Neural progenitor cell (in vitro differentiated cells): ENCODE measurements at regions not wholly inside any gene's neighbourhood (a gene's known extent, or its start where the extent isn't known, plus 50 kb on each side); places are given as distances from the start of the nearest gene placed in this dataset.
"Not testable (repeated sequence)": the region's sequence is repeated elsewhere in the genome, so short reads cannot be mapped to it uniquely, and the experiment has no call there.

Experiments used
- DNase-seq: peaks from one replicate; pipeline ENCODE4 v3.0.0-alpha.2; 2016; ENCODE audit warnings: low spot score
- H2AFZ ChIP-seq: fragments of 200-600 bp; sonication (generic); replicated peaks from 2 replicates; pipeline ENCODE4 v1.6.1; 2016; ENCODE audit warnings: antibody characterized with exemption
- H3F3A ChIP-seq: fragments of 200-600 bp; sonication (generic); 2 replicates; pipeline ENCODE4 v1.6.1; 2016; ENCODE audit warnings: antibody characterized with exemption, low read depth
- H3K27ac ChIP-seq: fragments of 200-600 bp; sonication (generic); 2 replicates; pipeline ENCODE4 v1.5.1; 2016; ENCODE audit warnings: mild to moderate bottlenecking
- H3K27me3 ChIP-seq: fragments of 200-600 bp; sonication (generic); 2 replicates; pipeline ENCODE4 v1.6.1; 2016; ENCODE audit warnings: mild to moderate bottlenecking, moderate library complexity
- H3K36me3 ChIP-seq: fragments of 200-600 bp; sonication (generic); 2 replicates; pipeline ENCODE4 v1.5.1; 2016
- H3K4me1 ChIP-seq: fragments of 200-600 bp; sonication (generic); 2 replicates; pipeline ENCODE4 v1.6.1; 2016; ENCODE audit warnings: mixed run types
- H3K4me2 ChIP-seq: fragments of 200-600 bp; sonication (generic); 2 replicates; pipeline ENCODE4 v1.6.1; 2016
- H3K4me3 ChIP-seq: fragments of 200-600 bp; sonication (generic); 2 replicates; pipeline ENCODE4 v1.5.1; 2016
- H3K79me2 ChIP-seq: fragments of 200-600 bp; sonication (generic); 2 replicates; pipeline ENCODE4 v1.6.1; 2016; ENCODE audit warnings: low read depth
- H3K9ac ChIP-seq: fragments of 200-600 bp; sonication (generic); 2 replicates; pipeline ENCODE4 v1.6.1; 2016
- H3K9me3 ChIP-seq: fragments of 200-600 bp; sonication (generic); 2 replicates; pipeline ENCODE4 v1.5.1; 2016; ENCODE audit warnings: low read depth
- H4K20me1 ChIP-seq: fragments of 200-600 bp; sonication (generic); 2 replicates; pipeline ENCODE4 v1.6.1; 2016; ENCODE audit warnings: low read depth
- H3K27ac Mint-ChIP-seq: 3 replicates; pipeline ENCODE4 v1.8.0; 2021; ENCODE audit warnings: mixed read lengths
- H3K27me3 Mint-ChIP-seq: 2 replicates; pipeline ENCODE4 v1.8.0; 2022; ENCODE audit warnings: low read depth, mild to moderate bottlenecking, inconsistent platforms, moderate library complexity, mixed read lengths; ENCODE audit not compliant: insufficient read depth
- H3K36me3 Mint-ChIP-seq: 3 replicates; pipeline ENCODE4 v1.8.0; 2021; ENCODE audit warnings: mixed read lengths
- H3K4me1 Mint-ChIP-seq: 3 replicates; pipeline ENCODE4 v1.8.0; 2021; ENCODE audit warnings: mixed read lengths
- H3K4me3 Mint-ChIP-seq: 3 replicates; pipeline ENCODE4 v1.8.0; 2021; ENCODE audit warnings: mild to moderate bottlenecking, moderate library complexity, mixed read lengths
- H3K9me3 Mint-ChIP-seq: 3 replicates; pipeline ENCODE4 v1.8.0; 2020; ENCODE audit warnings: mixed read lengths
- CTCF ChIP-seq: fragments of 200-600 bp; sonication (generic); IDR thresholded peaks from 2 replicates; pipeline ENCODE4 v1.5.1; 2017; ENCODE audit warnings: antibody characterized with exemption, mild to moderate bottlenecking

DNA sequence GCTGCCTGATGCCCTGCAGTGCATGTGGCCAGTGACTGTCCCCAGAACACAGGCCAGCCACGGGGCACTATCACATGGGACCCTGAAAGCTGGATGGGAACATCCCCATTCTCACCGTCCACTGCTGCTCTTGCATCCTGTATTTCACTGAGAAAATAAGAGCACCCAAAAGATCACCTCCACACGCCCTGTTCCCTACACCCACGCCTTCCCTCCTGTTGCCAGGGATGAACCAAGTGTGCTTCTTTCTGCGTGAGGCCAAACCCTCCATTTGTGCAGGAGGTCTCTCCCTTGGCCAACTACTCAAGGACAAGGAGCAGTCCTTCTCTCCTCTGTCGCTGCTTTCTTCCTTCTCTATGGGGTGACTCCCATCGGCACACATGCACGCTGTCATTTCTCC, 118.3 kb downstream of the LRRC37A3 start:
- not testable (repeated sequence) for H3K36me3 Mint-ChIP-seq, DNase-seq, H3K4me1 Mint-ChIP-seq, H3K4me2 ChIP-seq, H3K27me3 Mint-ChIP-seq, H3F3A ChIP-seq, H3K4me3 ChIP-seq, H3K4me1 ChIP-seq, H3K9ac ChIP-seq, H4K20me1 ChIP-seq, H3K4me3 Mint-ChIP-seq, H3K27ac ChIP-seq, H3K27me3 ChIP-seq, H2AFZ ChIP-seq, H3K36me3 ChIP-seq, H3K9me3 ChIP-seq, H3K9me3 Mint-ChIP-seq, H3K79me2 ChIP-seq
- peak overlapping the region; percentile 36 for H3K27ac Mint-ChIP-seq

- H3K27ac ChIP-seq, H3K27me3 Mint-ChIP-seq, H3K4me3 Mint-ChIP-seq, H3K4me1 Mint-ChIP-seq, H4K20me1 ChIP-seq, H3K9me3 Mint-ChIP-seq, H3K4me1 ChIP-seq, H3K9me3 ChIP-seq, H3K9ac ChIP-seq, H3K36me3 ChIP-seq, H2AFZ ChIP-seq, H3K27me3 ChIP-seq, H3K4me3 ChIP-seq, H3F3A ChIP-seq, H3K4me2 ChIP-seq, H3K27ac Mint-ChIP-seq, H3K79me2 ChIP-seq, DNase-seq, H3K36me3 Mint-ChIP-seq: not testable (repeated sequence)
Observed at GRCh38 chr17:64800361-64800895, 118.8 kb downstream of the LRRC37A3 start.

- H3K4me1 ChIP-seq, H3K4me3 ChIP-seq, H3K27ac Mint-ChIP-seq, H3K27me3 ChIP-seq, H3K9me3 ChIP-seq, H3K4me3 Mint-ChIP-seq, H3K9ac ChIP-seq, H2AFZ ChIP-seq, H3K36me3 Mint-ChIP-seq, H3K27me3 Mint-ChIP-seq, H3K79me2 ChIP-seq, H3K4me1 Mint-ChIP-seq, H4K20me1 ChIP-seq, H3F3A ChIP-seq, DNase-seq, H3K9me3 Mint-ChIP-seq, H3K27ac ChIP-seq, H3K4me2 ChIP-seq, H3K36me3 ChIP-seq: not testable (repeated sequence)
Observed at GRCh38 chr17:64799543-64800188, 119.6 kb downstream of the LRRC37A3 start.

GRCh38 chr17:64798961-64799360, 120.3 kb downstream of the LRRC37A3 start:
- H3K27ac Mint-ChIP-seq, H3F3A ChIP-seq, H3K4me1 ChIP-seq, H3K79me2 ChIP-seq, H3K4me1 Mint-ChIP-seq, H3K9me3 Mint-ChIP-seq, H3K4me3 ChIP-seq, H3K36me3 ChIP-seq, H2AFZ ChIP-seq, H4K20me1 ChIP-seq, H3K27me3 Mint-ChIP-seq, H3K27me3 ChIP-seq, H3K27ac ChIP-seq, H3K9ac ChIP-seq, H3K9me3 ChIP-seq, DNase-seq, H3K4me3 Mint-ChIP-seq, H3K36me3 Mint-ChIP-seq, H3K4me2 ChIP-seq: not testable (repeated sequence)

- not testable (repeated sequence) for H2AFZ ChIP-seq, H3K36me3 Mint-ChIP-seq, H3K27me3 Mint-ChIP-seq, H3K4me1 Mint-ChIP-seq, H3K9me3 Mint-ChIP-seq, H3K79me2 ChIP-seq, H3K9ac ChIP-seq, H3K4me3 ChIP-seq, H3K4me1 ChIP-seq, H3F3A ChIP-seq, H3K4me2 ChIP-seq, H3K27me3 ChIP-seq, DNase-seq, H3K27ac ChIP-seq, H4K20me1 ChIP-seq, H3K9me3 ChIP-seq, H3K27ac Mint-ChIP-seq, H3K4me3 Mint-ChIP-seq, H3K36me3 ChIP-seq
Observed at GRCh38 chr17:64798489-64798790, 120.8 kb downstream of the LRRC37A3 start.

DNA sequence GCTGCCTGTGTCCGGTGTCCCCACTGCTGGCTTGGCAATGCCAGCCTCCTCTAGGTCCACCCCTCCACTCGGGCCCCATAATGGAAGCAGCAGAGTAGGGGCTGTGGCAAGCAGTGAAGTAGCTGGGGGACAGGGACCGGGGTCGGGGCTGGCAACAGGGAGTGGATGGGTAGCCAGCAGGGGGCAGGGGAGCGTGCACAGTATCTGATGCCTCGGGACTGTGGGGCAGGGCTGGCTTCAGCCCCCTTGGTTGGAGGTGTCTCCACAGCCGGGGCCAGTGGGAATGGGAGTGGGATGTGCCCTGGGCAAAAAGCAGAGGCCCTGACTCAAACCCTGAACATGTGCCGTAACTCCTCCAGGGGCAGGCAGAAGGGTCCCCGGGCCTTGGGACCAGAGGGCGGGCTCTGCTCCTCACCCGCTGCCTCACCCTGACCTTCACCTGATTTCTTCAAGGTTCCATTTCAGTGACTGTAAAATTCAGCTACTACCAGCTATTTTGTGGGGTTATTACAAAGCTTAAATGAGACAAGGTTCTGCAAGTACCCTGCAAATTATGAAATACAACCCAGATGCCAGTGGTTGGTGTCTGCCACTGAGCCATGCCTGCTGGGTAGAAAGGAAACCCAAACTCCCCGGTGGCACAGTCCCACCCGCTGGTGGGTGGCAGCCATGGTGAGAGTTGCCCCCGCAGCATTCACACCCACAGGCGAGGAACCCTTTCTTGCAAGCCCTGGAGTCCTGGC, 121.4 kb downstream of the LRRC37A3 start:
- not testable (repeated sequence) for H3K27ac ChIP-seq, H3K27me3 Mint-ChIP-seq, H3K27ac Mint-ChIP-seq, H3K9me3 ChIP-seq, H3K9ac ChIP-seq, H3K4me1 ChIP-seq, H3F3A ChIP-seq, H3K4me1 Mint-ChIP-seq, H3K27me3 ChIP-seq, H3K79me2 ChIP-seq, H3K4me2 ChIP-seq, H3K4me3 ChIP-seq, H3K9me3 Mint-ChIP-seq, H3K36me3 Mint-ChIP-seq, H2AFZ ChIP-seq, H3K4me3 Mint-ChIP-seq, H4K20me1 ChIP-seq, H3K36me3 ChIP-seq
- peak; percentile 31 for DNase-seq
- TF ChIP-seq CTCF, result peak; percentile 17

GRCh38 chr17:64795342-64795741, 123.9 kb downstream of the LRRC37A3 start:
- H3K79me2 ChIP-seq, H3K27ac Mint-ChIP-seq, H3K27me3 Mint-ChIP-seq, H3K9me3 ChIP-seq, H3K36me3 ChIP-seq, H3K4me1 Mint-ChIP-seq, H3K4me3 Mint-ChIP-seq, H3K36me3 Mint-ChIP-seq, H3F3A ChIP-seq, H3K4me3 ChIP-seq, H2AFZ ChIP-seq, H3K4me1 ChIP-seq, H3K9me3 Mint-ChIP-seq, DNase-seq, H3K4me2 ChIP-seq, H4K20me1 ChIP-seq, H3K9ac ChIP-seq, H3K27ac ChIP-seq, H3K27me3 ChIP-seq: not testable (repeated sequence)
